WI38 (cell line): ENCODE measurements at regions not wholly inside any gene's neighbourhood (a gene's known extent, or its start where the extent isn't known, plus 50 kb on each side); places are given as distances from the start of the nearest gene placed in this dataset.

Source experiments
- H3K4me3 ChIP-seq: 2 replicates; pipeline ENCODE4 v1.5.1; 2011; ENCODE audit warnings: low read depth, mild to moderate bottlenecking, control low read depth, low read length
- TF ChIP-seq, protein P1 (sequence below): IDR thresholded peaks from 2 replicates; pipeline ENCODE4 v1.5.1; 2012; ENCODE audit warnings: low read depth, mild to moderate bottlenecking, control low read depth, low read length

DNA sequence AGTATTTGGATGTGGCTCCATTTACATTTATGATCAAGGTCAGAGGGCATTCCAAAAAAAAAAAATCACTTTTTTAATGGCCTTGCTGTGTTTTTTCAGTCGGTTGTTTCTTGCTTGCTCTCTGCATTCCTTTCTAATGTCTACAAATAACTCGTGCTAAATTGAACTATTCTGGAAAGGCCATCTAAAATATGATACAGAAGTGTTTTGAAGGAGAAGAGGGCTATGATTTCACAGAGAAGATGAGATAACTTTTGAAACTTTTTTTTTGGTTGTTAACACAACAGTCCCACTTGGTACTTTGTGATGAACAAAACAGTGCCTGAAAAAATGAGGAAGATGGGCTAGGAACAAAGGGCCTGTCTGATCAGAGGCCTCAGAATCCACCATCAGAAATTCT, 156.1 kb upstream of the SMLR1 start:
- no peak overlapping the region for H3K4me3 ChIP-seq
- TF ChIP-seq, protein P1, sequence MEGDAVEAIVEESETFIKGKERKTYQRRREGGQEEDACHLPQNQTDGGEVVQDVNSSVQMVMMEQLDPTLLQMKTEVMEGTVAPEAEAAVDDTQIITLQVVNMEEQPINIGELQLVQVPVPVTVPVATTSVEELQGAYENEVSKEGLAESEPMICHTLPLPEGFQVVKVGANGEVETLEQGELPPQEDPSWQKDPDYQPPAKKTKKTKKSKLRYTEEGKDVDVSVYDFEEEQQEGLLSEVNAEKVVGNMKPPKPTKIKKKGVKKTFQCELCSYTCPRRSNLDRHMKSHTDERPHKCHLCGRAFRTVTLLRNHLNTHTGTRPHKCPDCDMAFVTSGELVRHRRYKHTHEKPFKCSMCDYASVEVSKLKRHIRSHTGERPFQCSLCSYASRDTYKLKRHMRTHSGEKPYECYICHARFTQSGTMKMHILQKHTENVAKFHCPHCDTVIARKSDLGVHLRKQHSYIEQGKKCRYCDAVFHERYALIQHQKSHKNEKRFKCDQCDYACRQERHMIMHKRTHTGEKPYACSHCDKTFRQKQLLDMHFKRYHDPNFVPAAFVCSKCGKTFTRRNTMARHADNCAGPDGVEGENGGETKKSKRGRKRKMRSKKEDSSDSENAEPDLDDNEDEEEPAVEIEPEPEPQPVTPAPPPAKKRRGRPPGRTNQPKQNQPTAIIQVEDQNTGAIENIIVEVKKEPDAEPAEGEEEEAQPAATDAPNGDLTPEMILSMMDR: no peak

DNA sequence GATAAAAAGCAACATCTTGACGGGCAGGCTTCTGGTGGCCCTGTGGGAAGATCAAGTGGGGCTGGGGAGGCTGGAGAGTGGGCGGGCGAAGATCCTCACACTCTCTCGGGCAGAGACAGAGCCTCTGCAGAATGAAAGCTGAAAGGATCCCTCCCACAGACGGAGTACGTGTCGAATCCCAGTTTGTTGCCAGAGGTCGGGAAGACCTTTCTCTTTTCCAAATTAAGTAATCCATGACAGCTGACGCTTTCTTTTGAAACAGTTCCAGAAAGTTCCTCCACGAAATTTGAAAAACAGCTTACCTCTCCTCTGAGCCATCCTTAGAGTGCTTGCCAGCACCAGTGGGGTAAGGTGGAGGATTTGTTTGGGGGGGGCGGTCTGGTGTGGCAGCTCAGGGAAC, 155.6 kb upstream of the SMLR1 start:
- TF ChIP-seq, protein P1: no peak
- H3K4me3 ChIP-seq: no peak overlapping the region

DNA sequence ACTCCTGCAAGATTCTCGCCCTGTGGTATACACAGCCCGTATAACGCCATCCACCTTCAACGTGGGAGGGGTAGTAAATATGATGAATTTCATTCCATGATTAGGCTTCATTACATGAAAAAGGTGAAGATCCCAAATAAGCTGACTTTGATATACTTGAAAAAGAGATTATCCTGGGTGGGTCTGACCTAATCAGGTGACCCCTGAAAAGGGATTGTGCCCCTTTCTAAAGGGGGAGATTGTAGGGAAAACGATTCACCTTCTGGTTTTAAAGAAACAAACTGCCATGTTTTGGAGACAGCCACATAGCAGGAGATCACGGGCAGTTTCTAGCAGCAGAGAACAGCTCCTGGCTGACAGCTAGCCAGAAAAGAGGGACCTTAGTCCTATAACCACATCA, 155.1 kb upstream of the SMLR1 start:
- TF ChIP-seq, protein P1: no peak

GRCh38 chr6:130674604-130675003, 152.6 kb upstream of the SMLR1 start:
- no peak overlapping the region for H3K4me3 ChIP-seq
- TF ChIP-seq, protein P1: no peak

More for the DNA sequence above, 155.1 kb upstream of the SMLR1 start:
- H3K4me3 ChIP-seq: no peak overlapping the region

- TF ChIP-seq, protein P1: no peak
- H3K4me3 ChIP-seq: no peak overlapping the region
Measured at GRCh38 chr6:130675072-130675471, 152.1 kb upstream of the SMLR1 start.

DNA sequence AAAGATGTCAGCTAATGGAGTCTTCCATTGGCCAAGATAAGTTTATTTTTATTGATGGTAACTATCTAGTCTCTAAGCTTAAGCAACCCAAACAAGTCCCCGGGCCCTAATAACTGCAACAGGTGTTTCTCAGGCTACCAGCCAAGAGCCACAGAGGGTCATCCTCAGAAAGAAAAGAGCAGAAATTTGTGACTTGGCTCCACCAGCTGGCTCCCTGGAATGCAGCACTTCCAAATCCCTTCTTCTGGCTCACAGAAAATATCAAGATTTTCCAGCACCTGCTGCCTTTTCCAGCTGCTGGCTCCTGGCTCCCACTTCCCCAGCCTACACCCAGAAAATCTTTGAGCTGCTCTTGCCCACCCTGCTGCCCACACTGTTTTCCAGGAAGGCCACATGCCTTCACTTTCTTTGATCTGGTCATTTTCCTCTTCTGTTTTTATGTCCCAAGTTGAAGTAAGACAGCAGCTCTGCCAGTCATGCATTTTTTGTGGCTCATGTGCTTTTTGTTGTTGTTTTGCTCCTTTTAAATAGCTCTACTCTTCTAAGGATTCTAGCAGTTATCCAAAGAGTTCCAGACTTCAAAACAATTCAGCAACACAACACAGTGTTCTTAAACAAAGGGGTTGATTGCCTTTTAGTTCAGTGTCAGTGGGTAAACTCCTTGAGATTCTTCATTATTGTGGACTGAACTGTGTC, 151.0 kb upstream of the SMLR1 start:
- no peak overlapping the region for H3K4me3 ChIP-seq
- TF ChIP-seq, protein P1: no peak

DNA sequence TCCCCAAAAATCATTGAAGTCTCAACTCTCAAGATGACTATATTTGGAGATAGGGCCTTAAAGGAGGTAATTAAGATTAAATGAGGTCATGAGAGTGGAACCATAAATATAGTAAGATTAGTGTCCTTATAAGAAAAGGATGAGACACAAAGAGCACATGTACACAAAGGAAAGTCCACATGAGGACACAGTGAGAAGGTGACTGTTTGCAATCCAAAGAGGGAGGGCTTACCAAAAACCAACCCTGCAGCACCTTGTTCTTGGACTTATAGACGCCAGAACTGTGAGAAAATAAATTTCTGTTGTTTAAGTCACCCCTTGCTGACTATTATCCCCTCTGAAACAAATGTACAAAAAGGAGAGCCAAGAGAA, 150.4 kb upstream of the SMLR1 start:
- H3K4me3 ChIP-seq: no peak overlapping the region
- TF ChIP-seq, protein P1: no peak
